ENCODE measurements at regions not wholly inside any gene's neighbourhood (a gene's known extent, or its start where the extent isn't known, plus 50 kb on each side); places are given as distances from the start of the nearest gene placed in this dataset.

DNA sequence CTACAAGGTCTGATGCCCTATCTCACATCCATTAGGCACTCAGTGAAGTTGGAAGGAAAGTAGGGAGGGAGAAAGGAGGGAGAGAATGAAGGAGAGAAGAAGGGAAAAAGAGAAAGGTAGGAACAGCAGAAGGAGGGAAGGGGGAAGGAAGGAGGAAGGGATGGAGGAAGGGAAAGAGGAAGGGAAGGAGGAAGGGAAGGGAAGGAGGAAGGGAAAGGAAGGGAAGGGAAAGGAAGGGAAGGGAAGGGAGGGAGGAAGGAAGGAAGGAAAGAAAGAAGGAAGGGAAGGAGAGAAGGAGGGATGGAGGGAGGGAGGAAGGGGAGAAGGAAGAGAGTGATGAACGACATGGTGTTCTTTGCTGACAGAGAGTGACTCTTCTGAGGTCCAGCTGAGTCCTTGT, 468.9 kb upstream of the MYT1L start:
- no peaks in the 10 kb centered on the region for H3K36me3 ChIP-seq (replicated peaks in 1 of 2; ENCODE audit: control extremely low read depth in 1 of 2, control insufficient read depth in 1 of 2, extremely low read depth in 1 of 2, insufficient read depth in 2 of 2, low read length in 1 of 2)
- H3K9ac ChIP-seq (ENCODE audit: low read length) = no peak overlapping the region
- H3K4me1 ChIP-seq (ENCODE audit: control insufficient read depth in 2 of 2, insufficient read depth in 2 of 2, low read length in 2 of 2) = no peaks in the 10 kb centered on the region
- H3K4me2 ChIP-seq (replicated peaks; ENCODE audit: low read depth, low read length, poor library complexity, severe bottlenecking) = no peak overlapping the region
- no peak for ATAC-seq (ENCODE audit: low read depth)
- ChIA-PET CTCF (no interaction called here), POLR2A (no interaction called here)
- no peaks in the 10 kb centered on the region for H3K27me3 ChIP-seq (replicated peaks in 1 of 4; ENCODE audit: control extremely low read depth in 1 of 4, control insufficient read depth in 3 of 4, insufficient read depth in 4 of 4, low read length in 3 of 4)
- H3K9me3 Mint-ChIP-seq (ENCODE audit: insufficient read depth) = peaks cover 2% of the 10 kb centered on the region
- no peaks in the 10 kb centered on the region for H3K4me1 Mint-ChIP-seq
- no peaks in the 10 kb centered on the region for H4K20me1 ChIP-seq (ENCODE audit: control insufficient read depth, insufficient read depth, low read length, poor library complexity, severe bottlenecking)
- H3K27me3 Mint-ChIP-seq = no peaks in the 10 kb centered on the region
- no peak overlapping the region for H3K27ac Mint-ChIP-seq
- DNase-seq = no peak
- no peak overlapping the region for H3K27ac ChIP-seq (ENCODE audit: low read length in 2 of 2)
- no peaks in the 10 kb centered on the region for H3K79me2 ChIP-seq (ENCODE audit: control insufficient read depth, insufficient read depth, low read length)
- no CpG with 5 or more reads among the region's 1 CpG for WGBS (ENCODE audit: insufficient coverage)
- no peak overlapping the region for H2AFZ ChIP-seq (ENCODE audit: insufficient read depth, low read depth, low read length, poor library complexity, severe bottlenecking)
- no peak overlapping the region for H3K4me3 Mint-ChIP-seq
- intact Hi-C loops (cut with micrococcal nuclease) = no loop called here
- H3K9me3 ChIP-seq (ENCODE audit: control extremely low read depth in 1 of 3, control insufficient read depth in 2 of 3, insufficient read depth in 1 of 3, low read length in 2 of 3) = peaks cover 0 to 6% (median 0%) of the 10 kb centered on the region in 3 donors
- no peak overlapping the region for H3K4me3 ChIP-seq (ENCODE audit: control extremely low read depth in 1 of 5, extremely low read depth in 1 of 5, insufficient read depth in 1 of 5, low read depth in 2 of 5, low read length in 4 of 5)
- TF ChIP-seq EZH2 (IDR thresholded peaks at IDR 0.05; ENCODE audit: borderline replicate concordance, insufficient read depth, low read depth, low read length, poor library complexity, severe bottlenecking) = no peak
- TF ChIP-seq, protein P1, sequence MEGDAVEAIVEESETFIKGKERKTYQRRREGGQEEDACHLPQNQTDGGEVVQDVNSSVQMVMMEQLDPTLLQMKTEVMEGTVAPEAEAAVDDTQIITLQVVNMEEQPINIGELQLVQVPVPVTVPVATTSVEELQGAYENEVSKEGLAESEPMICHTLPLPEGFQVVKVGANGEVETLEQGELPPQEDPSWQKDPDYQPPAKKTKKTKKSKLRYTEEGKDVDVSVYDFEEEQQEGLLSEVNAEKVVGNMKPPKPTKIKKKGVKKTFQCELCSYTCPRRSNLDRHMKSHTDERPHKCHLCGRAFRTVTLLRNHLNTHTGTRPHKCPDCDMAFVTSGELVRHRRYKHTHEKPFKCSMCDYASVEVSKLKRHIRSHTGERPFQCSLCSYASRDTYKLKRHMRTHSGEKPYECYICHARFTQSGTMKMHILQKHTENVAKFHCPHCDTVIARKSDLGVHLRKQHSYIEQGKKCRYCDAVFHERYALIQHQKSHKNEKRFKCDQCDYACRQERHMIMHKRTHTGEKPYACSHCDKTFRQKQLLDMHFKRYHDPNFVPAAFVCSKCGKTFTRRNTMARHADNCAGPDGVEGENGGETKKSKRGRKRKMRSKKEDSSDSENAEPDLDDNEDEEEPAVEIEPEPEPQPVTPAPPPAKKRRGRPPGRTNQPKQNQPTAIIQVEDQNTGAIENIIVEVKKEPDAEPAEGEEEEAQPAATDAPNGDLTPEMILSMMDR (IDR thresholded peaks at IDR 0.05) = no peak

DNA sequence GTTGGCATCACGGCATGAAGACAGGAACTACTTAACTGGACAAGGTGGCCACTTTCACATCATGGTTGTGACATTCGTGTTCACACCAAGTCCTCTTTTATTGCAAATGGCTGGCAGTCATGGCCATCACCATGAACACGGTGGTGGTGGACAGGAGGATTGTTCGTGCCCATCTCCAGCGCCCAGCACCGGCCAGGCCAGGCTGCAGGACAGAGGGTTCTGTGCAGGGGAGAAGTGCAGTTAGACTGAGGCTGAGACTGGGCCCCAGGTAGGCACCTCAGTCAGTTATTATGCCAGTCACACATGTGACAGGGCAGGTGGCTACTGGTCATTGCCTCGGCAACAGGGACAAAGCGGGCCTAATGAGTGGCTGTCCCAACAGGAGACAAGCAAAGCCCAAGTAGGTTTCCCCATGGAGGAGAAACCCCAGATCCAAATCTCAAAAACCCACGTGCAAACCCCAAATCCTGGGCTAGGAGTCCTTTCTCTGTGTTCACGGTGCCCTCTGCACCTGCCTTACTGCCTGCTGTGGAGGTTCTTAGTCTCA, 468.1 kb upstream of the MYT1L start:
- WGBS (ENCODE audit: insufficient coverage) = 97% methylated on average over 8 of the region's 10 CpGs
- no peak overlapping the region for H3K4me3 Mint-ChIP-seq
- no peak overlapping the region for H3K27ac Mint-ChIP-seq

More for the DNA sequence above, 468.1 kb upstream of the MYT1L start:
- Histone ChIP-seq H3K27ac (ENCODE audit: low read length in 2 of 2) (no peak overlapping the region), H2AFZ (ENCODE audit: insufficient read depth, low read depth, low read length, poor library complexity, severe bottlenecking) (no peak overlapping the region), H3K4me2 (replicated peaks; ENCODE audit: low read depth, low read length, poor library complexity, severe bottlenecking) (no peak overlapping the region), H3K9ac (ENCODE audit: low read length) (no peak overlapping the region), H3K36me3 (replicated peaks in 1 of 2; ENCODE audit: control extremely low read depth in 1 of 2, control insufficient read depth in 1 of 2, extremely low read depth in 1 of 2, insufficient read depth in 2 of 2, low read length in 1 of 2) (no peaks in the 10 kb centered on the region), H3K4me1 (ENCODE audit: control insufficient read depth in 2 of 2, insufficient read depth in 2 of 2, low read length in 2 of 2) (no peaks in the 10 kb centered on the region), H3K79me2 (ENCODE audit: control insufficient read depth, insufficient read depth, low read length) (no peaks in the 10 kb centered on the region), H3K27me3 (replicated peaks in 1 of 4; ENCODE audit: control extremely low read depth in 1 of 4, control insufficient read depth in 3 of 4, insufficient read depth in 4 of 4, low read length in 3 of 4) (no peaks in the 10 kb centered on the region), H3K4me3 (ENCODE audit: control extremely low read depth in 1 of 5, extremely low read depth in 1 of 5, insufficient read depth in 1 of 5, low read depth in 2 of 5, low read length in 4 of 5) (no peak overlapping the region), H4K20me1 (ENCODE audit: control insufficient read depth, insufficient read depth, low read length, poor library complexity, severe bottlenecking) (no peaks in the 10 kb centered on the region), H3K9me3 (ENCODE audit: control extremely low read depth in 1 of 3, control insufficient read depth in 2 of 3, insufficient read depth in 1 of 3, low read length in 2 of 3) (peaks cover 0 to 8% (median 0%) of the 10 kb centered on the region in 3 donors)
- ChIA-PET POLR2A (no interaction called here), CTCF (no interaction called here)
- ATAC-seq (ENCODE audit: low read depth) = no peak
- Mint-ChIP-seq H3K4me1 (no peaks in the 10 kb centered on the region), H3K9me3 (ENCODE audit: insufficient read depth) (peaks cover 2% of the 10 kb centered on the region), H3K27me3 (no peaks in the 10 kb centered on the region)
- TF ChIP-seq, protein P1 (IDR thresholded peaks at IDR 0.05) = no peak
- no peak for TF ChIP-seq EZH2 (IDR thresholded peaks at IDR 0.05; ENCODE audit: borderline replicate concordance, insufficient read depth, low read depth, low read length, poor library complexity, severe bottlenecking)
- no peak for DNase-seq
- intact Hi-C loops (cut with micrococcal nuclease) = no loop called here
